Panc1 (cell line): ENCODE measurements at regions not wholly inside any gene's neighbourhood (a gene's known extent, or its start where the extent isn't known, plus 50 kb on each side); places are given as distances from the start of the nearest gene placed in this dataset.

Experiments used
- POLR2AphosphoS5 ChIP-seq: IDR thresholded peaks from 2 replicates; pipeline ENCODE4 v1.6.1; 2012; ENCODE audit warnings: mild to moderate bottlenecking, low read depth, low read length, moderate library complexity
- TF ChIP-seq, protein P1 (sequence below): fragments of 450-650 bp; IDR thresholded peaks from 2 replicates; pipeline ENCODE4 v1.5.1; 2017; ENCODE audit warnings: mild to moderate bottlenecking

DNA sequence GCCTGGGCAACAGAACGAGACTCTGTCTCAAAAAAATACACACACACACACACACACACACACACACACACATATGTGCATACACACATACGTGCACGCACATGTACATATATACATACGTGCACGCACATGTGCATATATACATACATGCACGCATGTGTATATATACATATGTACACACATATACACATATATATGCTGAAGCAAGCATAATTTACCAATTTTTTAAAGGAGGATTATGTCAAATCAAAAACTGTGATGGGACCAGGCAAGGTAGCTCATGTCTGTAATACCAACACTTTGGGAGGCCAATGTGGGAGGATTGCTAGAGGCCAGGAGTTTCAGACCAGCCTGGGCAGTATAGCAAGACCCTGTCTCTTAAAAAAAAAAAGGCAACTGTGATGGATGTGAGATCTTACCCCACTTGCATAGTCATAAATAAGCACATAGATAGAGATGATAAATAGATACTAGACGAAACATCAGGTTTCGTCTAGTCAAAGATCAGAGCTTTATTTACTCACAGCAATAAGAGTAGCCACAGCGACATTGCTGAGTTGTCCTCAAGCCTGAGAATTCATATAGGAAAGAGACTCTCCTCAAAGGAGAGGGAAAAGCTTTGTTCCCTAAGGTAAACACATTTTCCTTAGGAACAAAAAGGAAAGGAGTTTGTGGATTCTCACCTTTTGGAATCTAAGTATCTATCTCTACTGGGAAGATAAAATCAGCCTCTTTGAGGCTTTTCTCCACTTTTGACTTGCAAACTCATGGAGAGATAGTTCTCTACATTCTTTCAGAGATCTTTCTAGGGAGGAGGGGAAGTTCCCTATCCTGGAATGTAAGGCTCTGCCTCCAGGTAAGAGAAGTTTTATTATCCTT lies 74.7 kb upstream of the AMN1 start:
- TF ChIP-seq POLR2AphosphoS5, result no peak
- TF ChIP-seq, protein P1, sequence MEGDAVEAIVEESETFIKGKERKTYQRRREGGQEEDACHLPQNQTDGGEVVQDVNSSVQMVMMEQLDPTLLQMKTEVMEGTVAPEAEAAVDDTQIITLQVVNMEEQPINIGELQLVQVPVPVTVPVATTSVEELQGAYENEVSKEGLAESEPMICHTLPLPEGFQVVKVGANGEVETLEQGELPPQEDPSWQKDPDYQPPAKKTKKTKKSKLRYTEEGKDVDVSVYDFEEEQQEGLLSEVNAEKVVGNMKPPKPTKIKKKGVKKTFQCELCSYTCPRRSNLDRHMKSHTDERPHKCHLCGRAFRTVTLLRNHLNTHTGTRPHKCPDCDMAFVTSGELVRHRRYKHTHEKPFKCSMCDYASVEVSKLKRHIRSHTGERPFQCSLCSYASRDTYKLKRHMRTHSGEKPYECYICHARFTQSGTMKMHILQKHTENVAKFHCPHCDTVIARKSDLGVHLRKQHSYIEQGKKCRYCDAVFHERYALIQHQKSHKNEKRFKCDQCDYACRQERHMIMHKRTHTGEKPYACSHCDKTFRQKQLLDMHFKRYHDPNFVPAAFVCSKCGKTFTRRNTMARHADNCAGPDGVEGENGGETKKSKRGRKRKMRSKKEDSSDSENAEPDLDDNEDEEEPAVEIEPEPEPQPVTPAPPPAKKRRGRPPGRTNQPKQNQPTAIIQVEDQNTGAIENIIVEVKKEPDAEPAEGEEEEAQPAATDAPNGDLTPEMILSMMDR, result no peak
